Activated T-helper 1 cell treated with anti-CD3 and anti-CD28 coated beads, Interleukin-12 subunit alpha, Interleukin-12 subunit beta, Interleukin-2, Interleukin-4 antibody, amounts not matched to agents 30 ng/mL and 10 ng/mL and 1 ng/mL, durations not matched to agents 14 hours and 24 hours and 36 hours (primary cell): ENCODE measurements at regions not wholly inside any gene's neighbourhood (a gene's known extent, or its start where the extent isn't known, plus 50 kb on each side); places are given as distances from the start of the nearest gene placed in this dataset.
"Not testable (repeated sequence)": the region's sequence is repeated elsewhere in the genome, so short reads cannot be mapped to it uniquely, and the experiment has no call there.

Experiments
- DNase-seq: peaks from one replicate; pipeline ENCODE4 v3.0.0; 2021; ENCODE audit warnings: low spot score
- H3K27ac Mint-ChIP-seq: one replicate; pipeline ENCODE4 v1.8.0; 2021; ENCODE audit warnings: mild to moderate bottlenecking, mixed read lengths
- H3K27me3 Mint-ChIP-seq: one replicate; pipeline ENCODE4 v1.8.0; 2022; ENCODE audit warnings: mild to moderate bottlenecking, moderate library complexity, mixed read lengths; ENCODE audit not compliant: insufficient read depth
- H3K36me3 Mint-ChIP-seq: one replicate; pipeline ENCODE4 v1.8.0; 2021; ENCODE audit warnings: low read depth, mixed read lengths
- H3K4me1 Mint-ChIP-seq: one replicate; pipeline ENCODE4 v1.8.0; 2021; ENCODE audit warnings: low read depth, mixed read lengths
- H3K4me3 Mint-ChIP-seq: one replicate; pipeline ENCODE4 v1.8.0; 2021; ENCODE audit warnings: mild to moderate bottlenecking, moderate library complexity, mixed read lengths
- H3K9me3 Mint-ChIP-seq: one replicate; pipeline ENCODE4 v1.8.0; 2021; ENCODE audit warnings: mixed read lengths
- intact Hi-C: fragments of 100-400 bp; cut with micrococcal nuclease; formaldehyde crosslinking; loops from one replicate; pipeline ENCODE4 v1.15.1; 2024

DNA sequence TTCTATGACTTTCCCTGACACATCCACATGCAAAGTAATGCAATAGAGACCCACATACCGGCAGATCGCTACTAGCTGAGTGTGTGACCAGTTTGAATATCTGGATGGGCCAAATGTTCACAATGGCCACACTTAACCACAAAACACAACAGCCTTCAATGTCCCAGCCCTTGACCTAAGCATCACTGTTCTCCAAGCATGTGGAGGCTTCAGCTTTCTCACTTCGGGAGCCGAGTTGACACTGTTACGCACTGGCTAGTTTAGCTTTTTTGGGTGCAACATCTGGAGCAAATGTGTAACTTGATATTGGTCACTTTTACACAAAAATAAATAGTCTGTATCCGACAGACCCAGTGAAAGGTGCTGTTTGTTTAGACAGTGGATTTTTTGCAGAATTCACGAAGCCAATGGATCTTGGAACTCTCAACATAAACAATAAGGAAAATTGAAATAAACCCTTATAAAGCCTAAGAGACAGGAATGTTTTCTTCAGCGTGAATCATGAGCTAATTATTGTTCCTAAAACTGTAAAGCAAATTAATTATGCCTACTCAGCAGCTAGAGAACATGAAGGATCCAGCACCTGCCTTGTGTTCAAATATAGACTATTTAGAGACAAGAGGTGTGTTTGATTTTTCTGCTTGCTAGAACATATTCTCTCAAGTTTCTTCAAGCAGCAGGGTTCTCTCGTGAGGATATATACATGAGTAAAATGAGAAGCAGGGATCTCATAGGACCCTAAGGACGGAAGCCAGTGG lies 117.6 kb upstream of the JCAD start:
- no peak overlapping the region for H3K27ac Mint-ChIP-seq
- intact Hi-C loops = no loop called here
- peaks cover 14% of the 10 kb centered on the region for H3K27me3 Mint-ChIP-seq
- no peaks in the 10 kb centered on the region for H3K36me3 Mint-ChIP-seq
- H3K9me3 Mint-ChIP-seq = no peaks in the 10 kb centered on the region
- H3K4me1 Mint-ChIP-seq = no peaks in the 10 kb centered on the region
- no peak overlapping the region for H3K4me3 Mint-ChIP-seq
- no peak for DNase-seq

GRCh38 chr10:30176182-30176581 lies 116.8 kb upstream of the JCAD start:
- Mint-ChIP-seq H3K27ac (no peak overlapping the region), H3K4me3 (no peak overlapping the region), H3K4me1 (no peaks in the 10 kb centered on the region), H3K9me3 (no peaks in the 10 kb centered on the region), H3K36me3 (no peaks in the 10 kb centered on the region), H3K27me3 (peaks cover 14% of the 10 kb centered on the region)
- intact Hi-C loops = no loop called here
- DNase-seq = no peak

- no peak for DNase-seq
- Mint-ChIP-seq H3K36me3 (no peaks in the 10 kb centered on the region), H3K27ac (no peak overlapping the region), H3K4me1 (no peaks in the 10 kb centered on the region), H3K9me3 (no peaks in the 10 kb centered on the region), H3K27me3 (peaks cover 20% of the 10 kb centered on the region), H3K4me3 (no peak overlapping the region)
- intact Hi-C loops = no loop called here
Measured at GRCh38 chr10:30172673-30173072, 113.3 kb upstream of the JCAD start.

- intact Hi-C loops = no loop called here
- no peak for DNase-seq
Measured at GRCh38 chr10:30172091-30172490, 112.7 kb upstream of the JCAD start.

GRCh38 chr10:30171601-30172000 lies 112.2 kb upstream of the JCAD start:
- H3K36me3 Mint-ChIP-seq = no peaks in the 10 kb centered on the region
- H3K27me3 Mint-ChIP-seq = peaks cover 19% of the 10 kb centered on the region
- no peaks in the 10 kb centered on the region for H3K4me1 Mint-ChIP-seq
- intact Hi-C loops = no loop called here
- no peak overlapping the region for H3K27ac Mint-ChIP-seq
- H3K9me3 Mint-ChIP-seq = no peaks in the 10 kb centered on the region
- no peak overlapping the region for H3K4me3 Mint-ChIP-seq
- no peak for DNase-seq

More at GRCh38 chr10:30172091-30172490, 112.7 kb upstream of the JCAD start:
- Mint-ChIP-seq H3K9me3 (no peaks in the 10 kb centered on the region), H3K36me3 (no peaks in the 10 kb centered on the region), H3K4me1 (no peaks in the 10 kb centered on the region), H3K27ac (no peak overlapping the region), H3K4me3 (no peak overlapping the region), H3K27me3 (peaks cover 20% of the 10 kb centered on the region)

GRCh38 chr10:30170814-30171213 lies 111.4 kb upstream of the JCAD start:
- peaks cover 14% of the 10 kb centered on the region for H3K27me3 Mint-ChIP-seq
- H3K4me3 Mint-ChIP-seq = no peak overlapping the region
- H3K36me3 Mint-ChIP-seq = no peaks in the 10 kb centered on the region
- intact Hi-C loops = no loop called here
- H3K9me3 Mint-ChIP-seq = no peaks in the 10 kb centered on the region
- no peak overlapping the region for H3K27ac Mint-ChIP-seq
- no peak for DNase-seq
- H3K4me1 Mint-ChIP-seq = no peaks in the 10 kb centered on the region

DNA sequence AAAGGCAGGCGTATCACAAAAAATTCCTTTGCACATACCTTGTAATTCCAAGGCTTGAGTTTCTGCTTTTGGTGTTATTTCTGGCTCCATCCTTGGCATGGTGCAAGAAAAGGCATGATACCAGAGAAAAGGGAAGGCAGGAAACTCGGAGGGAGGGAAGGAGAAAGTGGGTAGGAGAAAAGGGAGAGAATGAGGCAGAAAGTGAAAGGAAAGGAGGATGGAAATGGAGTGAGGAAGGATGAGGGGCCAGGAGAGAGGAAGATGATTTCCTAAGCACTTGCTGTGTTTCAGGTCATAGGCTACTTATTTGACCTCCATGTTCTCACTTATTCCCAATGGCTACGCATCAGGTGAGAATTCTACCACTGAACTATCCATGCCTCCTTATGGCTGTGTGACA lies 110.8 kb upstream of the JCAD start:
- DNase-seq = no peak
- no peak overlapping the region for H3K4me3 Mint-ChIP-seq
- H3K27ac Mint-ChIP-seq = no peak overlapping the region
- peaks cover 15% of the 10 kb centered on the region for H3K27me3 Mint-ChIP-seq
- H3K36me3 Mint-ChIP-seq = no peaks in the 10 kb centered on the region
- intact Hi-C loops = no loop called here
- no peaks in the 10 kb centered on the region for H3K9me3 Mint-ChIP-seq
- H3K4me1 Mint-ChIP-seq = no peaks in the 10 kb centered on the region

DNA sequence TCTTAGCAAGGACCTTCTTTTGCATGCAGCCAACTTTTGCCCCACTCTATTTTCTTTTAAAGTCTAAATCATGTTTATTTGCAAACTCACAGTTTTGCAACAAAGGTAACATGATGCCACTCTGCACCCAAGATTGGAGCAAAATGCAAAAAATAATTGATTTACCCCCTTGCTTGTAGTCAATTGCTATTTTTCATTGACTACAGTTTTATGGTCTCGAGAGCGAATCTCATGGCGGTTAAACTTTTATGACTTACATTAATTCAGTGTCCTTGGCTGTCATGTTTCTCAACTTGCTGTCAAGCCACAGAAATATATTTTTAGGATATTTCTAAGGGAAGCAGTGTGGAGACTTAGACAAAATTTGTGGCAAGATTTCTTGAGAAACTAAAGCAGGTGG lies 110.0 kb upstream of the JCAD start:
- no peak overlapping the region for H3K27ac Mint-ChIP-seq
- intact Hi-C loops = no loop called here
- H3K4me1 Mint-ChIP-seq = no peaks in the 10 kb centered on the region
- no peak overlapping the region for H3K4me3 Mint-ChIP-seq
- DNase-seq = no peak
- peaks cover 17% of the 10 kb centered on the region for H3K27me3 Mint-ChIP-seq
- H3K9me3 Mint-ChIP-seq = no peaks in the 10 kb centered on the region
- no peaks in the 10 kb centered on the region for H3K36me3 Mint-ChIP-seq

DNA sequence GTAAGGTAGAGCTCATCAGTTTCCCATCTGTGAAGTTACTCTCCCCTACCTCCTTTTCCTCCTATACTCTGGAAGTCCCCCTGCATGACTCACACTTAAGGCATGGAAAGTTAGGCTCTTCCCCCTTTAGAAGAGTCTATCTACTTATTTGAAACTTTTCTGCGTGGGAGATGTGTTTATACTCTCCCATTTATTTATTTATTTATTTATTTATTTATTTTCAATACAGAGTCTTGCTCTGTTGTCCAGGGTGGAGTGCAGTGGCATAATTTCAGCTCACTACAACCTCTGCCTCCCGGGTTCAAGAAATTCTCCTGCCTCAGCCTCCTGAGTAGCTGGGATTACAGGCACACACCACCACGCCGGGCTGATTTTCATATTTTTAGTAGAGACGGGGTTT lies 107.5 kb upstream of the JCAD start:
- Mint-ChIP-seq H3K36me3 (no peaks in the 10 kb centered on the region), H3K9me3 (no peaks in the 10 kb centered on the region), H3K4me1 (peaks cover 6% of the 10 kb centered on the region), H3K4me3 (no peak overlapping the region), H3K27me3 (peaks cover 18% of the 10 kb centered on the region), H3K27ac (no peak overlapping the region)
- intact Hi-C loops = no loop called here
- DNase-seq = no peak

DNA sequence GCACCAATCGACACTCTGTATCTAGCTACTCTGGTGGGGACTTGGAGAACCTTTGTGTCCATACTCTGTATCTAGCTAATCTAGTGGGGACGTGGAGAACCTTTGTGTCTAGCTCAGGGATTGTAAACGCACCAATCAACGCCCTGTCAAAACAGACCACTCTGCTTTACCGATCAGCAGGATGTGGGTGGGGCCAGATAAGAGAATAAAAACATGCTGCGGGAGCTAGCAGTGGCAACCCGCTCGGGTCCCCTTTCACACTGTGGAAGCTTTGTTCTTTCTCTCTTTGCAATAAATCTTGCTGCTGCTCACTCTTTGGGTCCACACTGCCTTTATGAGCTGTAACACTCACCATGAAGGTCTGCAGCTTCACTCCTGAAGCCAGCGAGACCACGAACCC lies 104.0 kb upstream of the JCAD start:
- DNase-seq, H3K36me3 Mint-ChIP-seq, H3K27ac Mint-ChIP-seq, intact Hi-C loops, H3K9me3 Mint-ChIP-seq, H3K4me1 Mint-ChIP-seq, H3K4me3 Mint-ChIP-seq: not testable (repeated sequence)
- peaks cover 17% of the 10 kb centered on the region for H3K27me3 Mint-ChIP-seq

DNA sequence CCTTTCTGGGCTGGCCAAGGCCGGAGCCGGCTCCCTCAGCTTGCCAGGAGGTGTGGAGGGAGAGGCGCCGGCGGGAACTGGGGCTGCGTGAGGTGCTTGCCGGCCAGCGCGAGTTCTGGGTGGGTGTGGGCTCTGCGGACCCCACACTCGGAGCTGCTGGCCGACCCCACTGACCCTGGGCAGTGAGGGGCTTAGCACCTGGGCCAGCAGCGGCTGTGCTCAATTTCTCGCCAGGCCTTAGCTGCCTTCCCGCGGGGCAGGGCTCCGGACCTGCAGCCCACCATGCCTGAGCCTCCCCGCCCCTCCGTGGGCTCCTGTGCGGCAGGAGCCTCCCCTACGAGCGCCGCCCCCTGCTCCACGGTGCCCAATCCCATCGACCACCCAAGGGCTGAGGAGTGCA lies 103.4 kb upstream of the JCAD start:
- H3K4me1 Mint-ChIP-seq, H3K36me3 Mint-ChIP-seq, DNase-seq, intact Hi-C loops, H3K9me3 Mint-ChIP-seq, H3K27ac Mint-ChIP-seq, H3K4me3 Mint-ChIP-seq: not testable (repeated sequence)
- H3K27me3 Mint-ChIP-seq = peaks cover 17% of the 10 kb centered on the region

- no peak for DNase-seq
- Mint-ChIP-seq H3K9me3 (peaks cover 9% of the 10 kb centered on the region), H3K4me3 (no peak overlapping the region), H3K27ac (no peak overlapping the region), H3K27me3 (peaks cover 17% of the 10 kb centered on the region), H3K4me1 (peaks cover 11% of the 10 kb centered on the region), H3K36me3 (no peaks in the 10 kb centered on the region)
- intact Hi-C loops = no loop called here
Measured at GRCh38 chr10:30160271-30160982, 101.0 kb upstream of the JCAD start.

GRCh38 chr10:30159614-30160013 lies 100.2 kb upstream of the JCAD start:
- H3K4me3 Mint-ChIP-seq, H3K9me3 Mint-ChIP-seq, H3K27ac Mint-ChIP-seq, intact Hi-C loops, H3K36me3 Mint-ChIP-seq, DNase-seq: not testable (repeated sequence)
- peaks cover 12% of the 10 kb centered on the region for H3K27me3 Mint-ChIP-seq
- H3K4me1 Mint-ChIP-seq = peaks cover 19% of the 10 kb centered on the region
